ENCODE measurements at regions not wholly inside any gene's neighbourhood (a gene's known extent, or its start where the extent isn't known, plus 50 kb on each side); places are given as distances from the start of the nearest gene placed in this dataset.

DNA sequence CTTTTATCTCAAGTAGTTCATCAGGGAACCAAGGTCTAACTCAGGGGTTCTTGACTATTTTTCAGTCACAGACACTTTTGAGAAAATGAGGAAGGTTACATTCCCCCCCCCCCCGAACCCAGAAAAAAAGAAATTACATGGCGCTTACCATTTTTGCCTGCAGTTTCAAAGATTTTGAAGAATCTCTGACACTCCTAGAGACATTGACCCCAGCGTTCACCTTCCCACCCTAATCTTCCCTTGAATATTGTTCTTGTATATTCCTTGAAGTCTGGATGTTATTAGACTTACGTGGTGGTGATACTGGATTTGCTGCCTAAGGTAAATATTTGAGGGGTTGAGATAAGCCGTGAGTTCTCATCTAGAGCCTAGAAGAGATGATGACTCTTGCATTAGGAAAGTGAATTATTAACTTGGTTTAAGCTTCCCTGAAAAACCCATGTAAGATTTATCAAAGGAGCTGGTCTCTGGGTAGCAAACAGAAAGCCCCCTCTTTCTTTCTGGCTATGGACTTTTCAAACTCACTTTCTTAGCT, 245.7 kb upstream of the FOXK1 start:
- peak; percentile 52 for DNase-seq (ENCODE audit: low spot score)

DNA sequence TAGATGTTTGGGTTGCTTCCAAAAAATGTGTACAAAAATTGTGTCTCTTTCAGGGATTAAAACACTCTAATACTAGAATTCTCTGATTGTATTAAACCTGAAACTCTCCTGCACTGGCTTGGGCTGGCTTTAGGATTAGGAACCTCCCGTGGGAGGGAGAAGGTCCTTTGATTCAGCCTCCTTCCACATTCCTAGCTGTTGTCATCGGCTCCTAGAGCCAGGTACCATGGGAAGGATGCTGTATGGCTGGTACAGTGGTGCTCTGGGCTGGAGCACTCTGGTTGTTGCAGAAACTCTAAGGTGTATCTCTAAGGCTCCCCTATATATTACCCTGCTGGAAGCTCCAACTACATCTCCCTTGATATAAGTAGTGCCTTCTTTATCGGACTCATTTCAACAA, 245.2 kb upstream of the FOXK1 start:
- Histone ChIP-seq H3K27ac (peak overlapping the region; percentile 58), H3K9me3 (ENCODE audit: low read depth) (no peaks in the 10 kb centered on the region), H3K4me1 (ENCODE audit: insufficient read depth) (peaks cover 24% of the 10 kb centered on the region), H4K20me1 (ENCODE audit: insufficient read depth, poor library complexity, severe bottlenecking) (no peaks in the 10 kb centered on the region), H3K27me3 (no peaks in the 10 kb centered on the region), H3K79me2 (no peaks in the 10 kb centered on the region), H3K36me3 (replicated peaks; ENCODE audit: insufficient read depth, low read depth) (no peaks in the 10 kb centered on the region), H3K4me2 (peak overlapping the region; percentile 55), H3K9me2 (replicated peaks; ENCODE audit: insufficient read depth) (no peaks in the 10 kb centered on the region), H3K4me3 (no peak overlapping the region), H2AFZ (no peak overlapping the region)
- WGBS (ENCODE audit: low lambda C conversion rate, missing lambda C conversion rate) = 38% methylated on average over 3 of the region's 3 CpGs
- TF ChIP-seq, protein P1, sequence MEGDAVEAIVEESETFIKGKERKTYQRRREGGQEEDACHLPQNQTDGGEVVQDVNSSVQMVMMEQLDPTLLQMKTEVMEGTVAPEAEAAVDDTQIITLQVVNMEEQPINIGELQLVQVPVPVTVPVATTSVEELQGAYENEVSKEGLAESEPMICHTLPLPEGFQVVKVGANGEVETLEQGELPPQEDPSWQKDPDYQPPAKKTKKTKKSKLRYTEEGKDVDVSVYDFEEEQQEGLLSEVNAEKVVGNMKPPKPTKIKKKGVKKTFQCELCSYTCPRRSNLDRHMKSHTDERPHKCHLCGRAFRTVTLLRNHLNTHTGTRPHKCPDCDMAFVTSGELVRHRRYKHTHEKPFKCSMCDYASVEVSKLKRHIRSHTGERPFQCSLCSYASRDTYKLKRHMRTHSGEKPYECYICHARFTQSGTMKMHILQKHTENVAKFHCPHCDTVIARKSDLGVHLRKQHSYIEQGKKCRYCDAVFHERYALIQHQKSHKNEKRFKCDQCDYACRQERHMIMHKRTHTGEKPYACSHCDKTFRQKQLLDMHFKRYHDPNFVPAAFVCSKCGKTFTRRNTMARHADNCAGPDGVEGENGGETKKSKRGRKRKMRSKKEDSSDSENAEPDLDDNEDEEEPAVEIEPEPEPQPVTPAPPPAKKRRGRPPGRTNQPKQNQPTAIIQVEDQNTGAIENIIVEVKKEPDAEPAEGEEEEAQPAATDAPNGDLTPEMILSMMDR (IDR thresholded peaks at IDR 0.05; ENCODE audit: poor library complexity) = no peak
- TF ChIP-seq EZH2 (IDR thresholded peaks at IDR 0.05; ENCODE audit: borderline replicate concordance) (no peak), EZH2phosphoT487 (IDR thresholded peaks at IDR 0.05; ENCODE audit: low read depth, severe bottlenecking, unreplicated experiment) (no peak)
- no peak for DNase-seq (ENCODE audit: low spot score)

More for the DNA sequence above, 245.7 kb upstream of the FOXK1 start:
- no peaks in the 10 kb centered on the region for H3K27me3 ChIP-seq
- peak overlapping the region; percentile 55 for H3K4me2 ChIP-seq
- TF ChIP-seq EZH2phosphoT487 (IDR thresholded peaks at IDR 0.05; ENCODE audit: low read depth, severe bottlenecking, unreplicated experiment) (no peak), EZH2 (IDR thresholded peaks at IDR 0.05; ENCODE audit: borderline replicate concordance) (no peak)
- TF ChIP-seq, protein P1 (IDR thresholded peaks at IDR 0.05; ENCODE audit: poor library complexity) = no peak
- H3K9me3 ChIP-seq (ENCODE audit: low read depth) = no peaks in the 10 kb centered on the region
- H3K4me3 ChIP-seq = no peak overlapping the region
- H4K20me1 ChIP-seq (ENCODE audit: insufficient read depth, poor library complexity, severe bottlenecking) = no peaks in the 10 kb centered on the region
- peak overlapping the region; percentile 58 for H3K27ac ChIP-seq
- peaks cover 24% of the 10 kb centered on the region for H3K4me1 ChIP-seq (ENCODE audit: insufficient read depth)
- no peak overlapping the region for H2AFZ ChIP-seq
- no peaks in the 10 kb centered on the region for H3K79me2 ChIP-seq
- no peaks in the 10 kb centered on the region for H3K9me2 ChIP-seq (replicated peaks; ENCODE audit: insufficient read depth)
- H3K36me3 ChIP-seq (replicated peaks; ENCODE audit: insufficient read depth, low read depth) = no peaks in the 10 kb centered on the region
- WGBS (ENCODE audit: low lambda C conversion rate, missing lambda C conversion rate) = 32% methylated on average over 5 of the region's 5 CpGs

DNA sequence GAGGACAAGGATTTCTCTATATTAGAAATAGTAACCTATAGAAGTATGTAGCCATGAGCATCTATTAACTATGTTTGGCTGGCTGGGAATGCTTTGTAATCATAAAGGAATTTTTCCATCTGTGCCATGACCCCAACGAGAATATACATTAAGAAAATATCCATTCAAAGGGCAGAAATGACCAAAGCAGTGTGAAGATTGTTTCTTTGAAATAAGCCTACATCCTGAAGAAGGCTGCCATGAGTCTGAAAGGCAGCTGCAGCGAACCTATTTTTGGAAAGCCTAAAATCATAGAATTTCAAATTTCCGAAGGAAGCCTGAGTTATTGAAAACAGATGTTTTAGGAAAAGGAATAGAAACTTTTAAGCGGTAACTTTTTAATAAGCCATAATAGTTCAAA, 244.2 kb upstream of the FOXK1 start:
- WGBS (ENCODE audit: low lambda C conversion rate, missing lambda C conversion rate) = 68% methylated on average over 4 of the region's 4 CpGs

More for the DNA sequence above, 244.2 kb upstream of the FOXK1 start:
- Histone ChIP-seq H3K36me3 (replicated peaks; ENCODE audit: insufficient read depth, low read depth) (no peaks in the 10 kb centered on the region), H3K27me3 (no peaks in the 10 kb centered on the region), H4K20me1 (ENCODE audit: insufficient read depth, poor library complexity, severe bottlenecking) (no peaks in the 10 kb centered on the region), H3K4me2 (no peak overlapping the region), H3K27ac (no peak overlapping the region), H3K9me3 (ENCODE audit: low read depth) (no peaks in the 10 kb centered on the region), H2AFZ (no peak overlapping the region), H3K4me1 (ENCODE audit: insufficient read depth) (peaks cover 24% of the 10 kb centered on the region), H3K79me2 (no peaks in the 10 kb centered on the region), H3K9me2 (replicated peaks; ENCODE audit: insufficient read depth) (no peaks in the 10 kb centered on the region), H3K4me3 (no peak overlapping the region)
- DNase-seq (ENCODE audit: low spot score) = no peak
- TF ChIP-seq EZH2phosphoT487 (IDR thresholded peaks at IDR 0.05; ENCODE audit: low read depth, severe bottlenecking, unreplicated experiment) (no peak), EZH2 (IDR thresholded peaks at IDR 0.05; ENCODE audit: borderline replicate concordance) (no peak)
- TF ChIP-seq, protein P1 (IDR thresholded peaks at IDR 0.05; ENCODE audit: poor library complexity) = no peak
